NCI-H446 (cell line): ENCODE measurements at regions not wholly inside any gene's neighbourhood (a gene's known extent, or its start where the extent isn't known, plus 50 kb on each side); places are given as distances from the start of the nearest gene placed in this dataset.
A peak's percentile ranks its signal among the peaks of the same experiment; 100 is the strongest.
"Not testable (repeated sequence)": the region's sequence is repeated elsewhere in the genome, so short reads cannot be mapped to it uniquely, and the experiment has no call there.

Source experiments
- DNase-seq, 2 experiments: peaks; one replicate each; lab custom pipeline; 2025; lab: John Stamatoyannopoulos, UW

DNA sequence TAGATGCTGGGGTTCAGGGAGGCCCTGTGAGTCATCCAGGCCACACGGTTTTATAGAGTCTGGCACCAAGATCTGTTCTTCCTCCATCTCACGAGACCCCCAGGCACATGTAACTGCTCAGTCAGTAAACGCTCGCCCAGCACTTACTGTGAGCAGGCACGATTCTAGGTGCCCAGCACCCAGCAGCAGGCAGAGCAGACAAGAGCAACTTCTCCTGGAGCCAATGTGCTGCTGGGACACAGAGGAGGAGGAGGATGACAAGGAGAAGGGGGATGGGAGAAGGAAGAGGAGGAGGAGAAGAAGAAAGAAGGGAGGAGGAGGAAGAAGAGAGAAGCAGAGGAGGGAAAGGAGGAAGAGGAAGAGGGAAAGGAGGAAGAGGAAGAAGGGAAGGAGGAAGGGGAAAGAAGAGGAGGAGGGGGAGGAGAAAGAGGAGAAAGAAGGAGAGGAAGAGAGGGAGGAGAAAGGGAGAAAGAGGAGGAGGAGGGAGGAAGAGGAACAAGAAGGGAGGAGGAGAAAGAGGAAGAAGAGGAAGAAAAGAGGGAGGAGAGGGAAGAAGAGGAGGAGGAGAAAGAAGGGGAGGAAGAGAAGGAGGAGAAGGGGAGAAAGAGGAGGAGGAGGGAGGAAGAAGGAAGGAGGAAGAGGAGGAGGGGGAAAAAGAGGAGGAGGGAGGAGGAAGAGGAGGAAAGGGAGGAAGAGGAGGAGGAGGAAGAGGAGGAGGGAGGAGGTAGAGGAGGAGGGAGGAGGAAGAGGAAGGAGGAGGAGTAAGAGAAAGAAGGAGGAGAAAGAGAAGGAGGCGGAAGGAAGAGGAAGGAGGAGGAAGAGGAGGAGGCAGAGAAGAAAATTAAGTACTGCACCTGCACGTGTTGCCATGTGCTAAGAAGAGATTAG is 77.6 kb upstream of the RTL6 start:
- DNase-seq: no peak

DNA sequence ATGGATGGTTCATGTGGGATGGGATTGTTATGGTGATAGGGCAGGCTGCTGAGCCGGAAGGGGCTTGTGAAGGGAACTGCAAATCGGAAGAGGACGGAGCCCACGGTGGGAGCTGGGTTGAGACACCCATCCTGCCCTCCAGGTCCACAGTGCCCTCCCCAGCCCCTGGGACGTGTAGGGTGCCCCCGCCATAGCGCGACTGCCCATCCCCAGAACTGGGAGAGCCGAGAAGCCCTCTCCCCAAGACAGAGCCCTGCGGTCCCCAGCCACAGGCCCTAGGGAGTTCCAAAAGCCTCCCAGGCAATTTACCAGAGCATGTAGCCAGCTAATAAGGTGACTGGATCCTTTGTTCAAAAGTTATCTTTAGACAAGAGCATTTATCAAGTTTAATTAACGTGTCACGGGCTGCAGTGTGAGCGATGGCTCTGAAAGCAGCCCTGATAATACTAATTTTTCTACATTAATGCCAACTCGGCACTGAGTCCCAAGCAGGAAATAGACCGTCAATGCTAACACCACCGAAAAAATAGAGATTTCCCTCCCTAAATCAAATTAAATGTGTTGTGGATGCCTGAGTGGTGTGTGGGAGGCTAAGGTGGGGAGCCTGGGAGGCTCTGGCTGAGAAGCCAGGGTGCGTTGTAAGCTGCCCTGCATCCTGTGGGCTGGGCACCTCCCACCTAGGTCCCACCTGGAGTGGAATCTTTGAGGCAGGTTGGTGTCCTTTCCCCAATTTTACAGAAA is 76.8 kb upstream of the RTL6 start:
- no peak for DNase-seq

DNA sequence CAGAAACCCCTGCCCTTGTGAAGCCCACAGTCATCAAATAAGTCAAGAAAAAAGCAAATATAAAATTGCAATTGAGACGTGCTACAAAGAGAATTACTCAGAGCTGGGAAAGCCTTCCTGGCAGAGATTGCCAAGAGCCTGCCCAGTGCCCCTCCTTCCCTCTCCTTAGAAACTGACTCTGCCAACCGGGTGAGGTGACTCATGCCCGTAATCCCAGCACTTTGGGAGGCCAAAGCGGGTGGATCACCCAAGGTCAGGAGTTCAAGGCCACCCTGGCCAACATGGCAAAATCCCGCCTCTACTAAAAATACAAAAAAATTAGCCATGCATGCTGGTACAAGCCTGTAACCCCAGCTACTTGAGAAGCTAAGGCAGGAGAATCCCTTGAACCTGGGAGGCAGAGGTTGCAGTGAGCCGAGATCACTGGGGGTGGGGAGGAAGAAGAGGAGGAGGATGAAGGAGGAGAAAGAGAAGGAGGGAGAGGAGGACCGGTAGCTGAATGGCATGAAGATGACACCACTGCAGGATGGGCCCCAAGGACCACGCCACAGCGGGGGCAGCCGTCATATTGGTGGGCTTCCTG is 76.1 kb upstream of the RTL6 start:
- peak in 1 of 2 experiments; percentile 10 for DNase-seq

DNA sequence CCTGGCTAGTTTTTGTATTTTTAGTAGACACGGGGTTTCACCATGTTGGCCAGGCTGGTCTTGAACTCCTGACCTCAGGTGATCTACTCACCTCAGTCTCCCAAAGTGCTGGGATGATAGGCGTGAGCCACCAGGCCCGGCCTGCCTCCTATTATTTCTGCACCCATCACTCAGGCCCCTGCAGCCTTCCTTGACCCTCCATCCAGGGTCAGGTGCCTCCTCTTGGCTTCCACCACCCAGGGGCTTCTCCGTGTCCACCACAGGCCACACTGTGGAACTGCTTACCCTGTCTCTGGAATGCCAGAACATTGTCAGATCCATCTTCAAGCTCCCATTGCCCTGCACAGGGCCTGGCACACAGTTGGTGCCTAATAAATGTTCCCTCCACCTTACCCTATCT is 75.4 kb upstream of the RTL6 start:
- no peak for DNase-seq

DNA sequence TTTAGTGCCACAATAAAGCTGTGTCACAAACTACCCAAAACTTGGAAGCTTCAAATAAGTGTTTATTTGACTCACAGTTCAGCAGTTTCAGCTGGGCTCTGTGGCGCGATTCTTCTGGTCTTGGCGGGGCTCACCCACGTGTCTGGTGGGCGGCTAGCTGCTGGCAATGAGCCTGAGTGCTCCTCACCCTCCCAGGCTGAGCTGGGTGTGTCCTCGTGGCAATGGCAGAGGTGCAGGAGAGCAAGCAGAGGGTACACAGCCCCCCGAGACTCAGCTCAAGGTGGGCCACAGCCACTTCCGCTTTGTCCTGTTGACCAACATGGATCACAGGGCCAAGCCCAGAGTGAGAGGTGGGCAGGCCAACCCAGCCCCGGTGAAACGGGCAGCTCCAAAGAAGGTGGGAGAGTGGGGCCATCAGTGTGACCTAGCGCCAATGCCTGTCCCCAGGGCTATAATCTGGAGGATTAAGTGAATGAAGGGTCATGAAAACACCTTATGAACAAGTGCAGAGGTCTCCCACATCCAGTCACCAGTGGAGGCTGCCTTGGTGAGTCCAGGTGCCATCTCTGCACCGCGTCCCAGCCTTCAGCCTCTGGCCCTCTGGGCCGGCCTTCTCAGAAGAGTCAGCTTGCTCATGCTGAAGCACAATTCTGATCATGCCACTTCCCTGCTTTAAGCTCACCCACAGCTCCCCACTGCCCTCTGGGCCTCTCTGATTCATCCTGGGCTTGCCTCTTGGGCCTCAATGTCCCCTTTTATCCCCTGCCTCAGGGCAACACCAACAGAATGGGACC is 74.6 kb upstream of the RTL6 start:
- no peak for DNase-seq

DNA sequence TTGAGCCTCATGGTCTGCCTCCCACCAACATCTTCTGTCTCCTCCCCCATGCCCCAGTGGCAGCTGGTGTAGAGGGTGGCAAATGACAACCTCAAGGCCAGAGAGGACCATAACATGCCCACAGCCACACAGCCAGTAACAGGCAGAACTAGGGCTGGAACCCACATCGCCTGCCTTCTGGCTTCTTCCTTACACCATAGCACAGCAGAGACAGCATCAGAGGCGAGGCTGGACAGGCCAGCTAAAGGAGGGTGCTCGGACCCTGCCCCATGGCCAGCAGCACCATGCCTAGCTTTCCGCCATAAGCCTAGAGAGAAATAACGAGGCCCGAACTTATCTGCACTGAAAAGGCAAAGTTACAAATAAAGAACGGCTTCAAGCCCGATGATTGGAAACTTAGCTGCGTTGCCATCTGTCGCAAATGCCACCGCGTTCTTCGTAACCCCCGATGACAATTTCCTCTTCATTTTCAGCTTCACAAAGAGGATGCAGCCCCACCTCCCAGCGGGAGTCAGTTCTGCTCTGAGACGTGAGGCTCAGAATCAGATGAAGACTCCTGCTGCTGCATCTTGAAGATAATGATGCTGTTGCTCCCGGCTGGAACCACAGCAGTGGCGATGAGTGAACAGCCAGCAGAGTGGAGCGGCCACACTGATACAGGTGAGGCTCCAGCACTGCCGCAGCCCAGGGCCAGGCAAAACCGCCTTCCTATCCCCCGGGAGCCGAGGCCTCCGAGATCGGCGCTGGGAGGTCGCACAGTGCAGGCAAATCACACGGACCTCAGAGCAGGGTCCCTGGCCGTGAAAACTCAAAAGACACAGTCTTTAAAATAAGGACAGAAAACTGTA is 73.8 kb upstream of the RTL6 start:
- no peak for DNase-seq

DNA sequence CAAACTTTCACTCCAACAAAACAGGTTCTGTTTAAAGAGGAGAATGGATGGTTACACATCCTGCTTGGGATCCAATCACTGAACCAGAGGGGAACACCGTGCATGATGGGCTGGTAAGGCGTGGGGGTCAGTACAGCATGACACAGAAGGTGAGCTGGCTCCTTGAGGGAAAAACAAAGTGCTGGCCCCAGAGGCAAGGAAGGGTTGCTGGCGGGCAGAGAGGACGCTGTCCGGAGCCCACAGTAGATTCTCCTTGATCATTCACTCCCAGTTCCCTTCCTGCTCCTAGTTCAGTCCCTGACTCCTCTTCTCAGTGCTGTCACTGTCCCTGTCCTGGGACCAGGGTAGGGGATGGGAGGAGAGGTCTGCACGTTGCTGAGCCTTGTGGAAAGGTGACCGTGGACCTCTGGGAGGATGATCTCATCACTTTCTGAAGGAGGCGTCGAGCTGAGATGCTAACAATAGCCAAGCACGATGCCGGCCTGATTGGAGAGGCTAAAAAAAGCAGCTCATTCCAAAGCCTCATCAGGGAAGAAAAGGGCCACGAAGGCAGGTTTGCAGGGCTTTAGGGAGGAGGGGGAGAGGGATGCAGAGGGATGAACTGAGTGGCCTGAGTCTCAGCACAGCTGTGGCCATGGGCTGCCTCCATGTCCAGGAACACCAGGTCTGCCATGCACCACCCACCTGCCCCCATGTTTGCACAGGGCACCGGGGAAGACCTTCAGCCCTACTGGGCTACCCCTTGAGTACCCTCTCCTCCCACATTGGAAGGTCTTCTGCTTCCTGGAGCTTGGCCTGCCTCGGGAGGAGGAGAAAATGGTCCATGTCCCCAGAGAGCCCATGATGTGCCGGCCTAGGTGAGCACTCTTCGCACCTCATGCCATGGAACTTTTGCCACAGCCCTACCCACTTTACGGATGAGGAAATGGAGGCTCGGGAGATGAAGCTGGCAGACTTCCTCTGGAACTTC is 72.7 kb upstream of the RTL6 start:
- no peak for DNase-seq

DNA sequence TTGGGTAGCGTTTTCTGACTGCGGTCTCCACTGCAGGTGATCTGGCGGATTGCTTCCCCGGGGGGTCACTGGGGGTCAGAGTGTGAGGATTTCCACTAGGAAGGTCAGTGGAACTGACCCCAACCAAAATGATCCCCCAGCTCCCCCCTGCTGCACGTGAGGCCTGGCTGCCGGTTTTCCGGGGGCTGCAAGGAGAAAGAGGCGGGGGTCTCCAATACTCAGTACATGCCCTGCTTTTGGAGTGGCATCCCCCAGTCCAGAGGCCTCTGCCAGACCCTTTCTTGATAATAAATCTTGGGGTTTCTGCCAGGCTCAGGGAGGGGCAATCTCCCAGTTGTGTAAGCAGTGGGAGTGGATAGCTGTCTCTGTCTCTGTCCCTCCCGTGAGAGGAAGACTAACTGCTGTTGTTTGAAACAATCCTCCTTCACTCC is 71.5 kb upstream of the RTL6 start:
- no peak for DNase-seq

DNA sequence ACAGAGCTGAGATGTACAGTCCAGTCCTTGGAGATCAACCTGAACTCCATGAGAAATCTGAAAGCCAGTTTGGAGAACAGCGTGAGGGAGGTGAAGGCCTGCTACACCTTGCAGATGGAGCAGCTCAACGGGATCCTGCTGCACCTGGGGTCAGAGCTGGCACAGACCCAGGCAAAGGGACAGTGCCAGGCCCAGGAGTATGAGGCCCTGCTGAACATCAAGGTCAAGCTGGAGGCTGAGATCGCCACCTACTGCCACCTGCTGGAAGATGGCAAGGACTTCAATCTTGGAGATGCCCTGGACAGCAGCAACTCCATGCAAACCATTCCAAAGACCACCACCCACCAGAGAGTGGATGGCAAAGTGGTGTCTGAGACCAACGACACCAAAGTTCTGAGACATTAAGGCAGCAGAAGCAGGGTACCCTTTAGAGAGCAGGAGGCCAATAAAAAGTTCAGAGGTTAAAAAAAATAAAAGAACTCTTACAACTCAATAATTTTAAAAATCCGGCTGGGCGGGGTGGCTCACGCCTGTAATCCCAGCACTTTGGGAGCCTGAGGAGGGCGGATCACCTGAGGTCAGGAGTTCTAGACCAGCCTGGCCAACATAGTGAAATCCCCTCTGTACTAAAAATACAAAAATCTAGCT is 69.9 kb upstream of the RTL6 start:
- peak in 1 of 2 experiments; percentile 11 for DNase-seq

DNA sequence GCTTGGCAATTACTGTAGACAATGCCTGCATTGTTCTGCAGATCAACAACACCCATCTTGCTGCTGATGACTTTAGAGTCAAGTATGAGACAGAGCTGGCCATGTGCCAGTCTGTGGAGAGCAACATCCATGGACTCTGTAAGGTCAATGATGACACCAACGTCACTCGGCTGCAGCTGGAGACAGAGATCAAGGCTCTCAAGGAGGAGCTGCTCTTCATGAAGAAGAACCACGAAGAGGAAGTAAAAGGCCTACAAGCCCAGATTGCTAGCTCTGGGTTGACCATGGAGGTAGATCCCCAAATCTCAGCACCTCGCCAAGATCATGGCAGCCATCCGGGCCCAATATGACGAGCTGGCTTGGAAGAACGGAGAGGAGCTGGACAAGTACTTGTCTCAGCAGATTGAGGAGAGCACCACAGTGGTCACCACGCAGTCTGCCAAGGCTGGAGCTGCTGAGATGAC is 69.4 kb upstream of the RTL6 start:
- DNase-seq: not testable (repeated sequence)

DNA sequence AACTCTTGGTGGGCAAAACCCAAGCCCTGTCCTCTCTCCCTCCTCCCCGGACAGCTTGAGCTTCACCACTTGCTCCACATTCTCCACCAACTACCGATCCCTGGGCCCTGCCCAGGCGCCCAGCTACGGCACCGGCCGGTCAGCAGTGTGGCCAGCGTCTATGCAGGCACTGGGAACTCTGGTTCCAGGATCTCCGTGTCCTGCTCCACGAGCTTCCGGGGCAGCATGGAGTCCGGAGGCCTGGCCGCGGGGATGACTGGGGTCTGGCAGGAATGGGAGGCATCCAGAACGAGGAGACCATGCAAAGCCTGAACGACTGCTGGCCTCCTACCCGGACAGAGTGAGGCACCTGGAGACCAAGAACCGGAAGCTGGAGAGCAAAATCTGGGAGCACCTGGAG is 68.9 kb upstream of the RTL6 start:
- no peak for DNase-seq

DNA sequence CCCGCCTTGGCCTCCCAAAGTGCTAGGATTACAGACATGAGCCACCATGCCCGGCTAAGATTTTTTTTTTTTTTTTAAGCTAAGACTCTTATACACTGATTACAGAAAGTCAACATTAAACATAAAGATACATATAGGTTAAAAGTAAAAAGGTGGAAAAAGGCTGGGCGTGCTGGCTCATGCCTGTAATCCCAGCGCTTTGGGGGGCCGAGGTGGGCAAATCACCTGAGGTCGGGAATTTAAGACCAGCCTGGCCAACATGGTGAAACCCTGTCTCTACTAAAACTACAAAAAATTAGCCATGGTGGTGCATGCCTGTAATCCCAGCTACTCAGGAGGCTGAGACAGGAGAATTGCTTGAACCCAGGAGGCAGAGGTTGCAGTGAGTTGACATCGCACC is 64.6 kb upstream of the RTL6 start:
- not testable (repeated sequence) for DNase-seq

DNA sequence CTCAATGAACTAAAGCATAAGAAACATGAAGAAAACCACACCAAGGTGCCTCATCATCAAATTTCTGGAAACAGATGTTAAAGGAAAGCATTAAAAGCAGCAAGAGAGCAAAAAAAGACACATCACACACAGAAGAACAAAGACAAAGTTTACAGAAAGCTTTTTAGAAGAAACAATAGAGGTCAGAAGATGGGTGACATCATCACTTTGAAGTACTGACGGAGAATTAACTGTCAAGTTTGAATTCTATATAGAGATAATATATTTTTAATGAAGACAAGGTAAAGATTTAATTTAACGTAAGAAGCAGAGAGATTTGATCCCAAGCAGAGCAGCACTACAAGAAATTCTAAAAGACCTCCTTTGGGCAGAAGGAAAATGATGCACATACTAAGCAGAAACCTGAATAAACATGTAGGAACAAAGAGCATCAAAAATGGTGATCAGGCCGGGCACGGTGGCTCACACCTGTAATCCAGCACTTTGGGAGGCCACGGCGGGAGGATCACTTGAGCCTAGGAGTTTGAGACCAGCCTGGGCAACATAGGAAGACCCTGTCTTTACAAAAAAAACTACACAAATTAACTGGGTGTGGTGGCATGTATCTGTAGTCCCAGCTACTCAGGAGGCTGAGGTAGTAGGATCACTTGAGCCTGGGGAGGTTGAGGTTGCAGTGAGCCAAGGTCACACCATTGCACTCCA is 63.3 kb upstream of the RTL6 start:
- no peak for DNase-seq

DNA sequence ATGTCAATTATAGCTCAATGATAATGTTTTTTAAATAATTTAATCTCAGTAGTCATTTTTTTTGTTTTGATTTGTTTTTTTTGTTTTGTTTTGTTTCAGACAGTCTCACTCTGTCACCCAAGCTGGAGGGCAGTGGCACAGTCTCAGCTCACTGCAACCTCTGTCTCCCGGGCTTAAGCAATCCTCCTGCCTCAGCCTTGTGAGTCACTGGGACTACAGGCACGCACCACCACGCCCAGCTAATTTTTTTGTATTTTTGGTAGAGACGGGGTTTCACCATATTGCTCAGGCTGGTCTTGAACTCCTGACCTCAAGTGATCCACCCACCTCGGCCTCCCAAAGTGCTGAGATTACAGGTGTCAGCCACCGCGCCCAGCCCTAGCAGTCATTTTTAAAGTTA is 60.6 kb upstream of the RTL6 start:
- not testable (repeated sequence) for DNase-seq

DNA sequence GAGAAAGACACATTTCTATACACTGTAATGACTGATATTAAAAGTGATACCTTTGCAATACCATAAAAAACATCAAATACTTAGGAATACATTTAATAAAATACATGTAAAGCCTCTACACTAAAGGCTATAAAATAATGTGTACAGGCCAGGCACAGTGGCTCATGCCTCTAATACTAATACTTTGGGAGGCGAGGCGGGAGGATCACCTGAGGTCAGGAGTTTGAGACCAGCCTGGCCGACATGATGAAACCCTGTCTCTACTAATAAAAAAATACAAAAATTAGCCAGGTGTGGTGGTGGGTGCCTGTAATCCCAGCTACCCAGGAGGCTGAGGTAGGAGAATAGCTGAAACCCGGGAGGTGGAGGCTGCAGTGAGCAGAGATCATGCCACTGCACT is 59.8 kb upstream of the RTL6 start:
- not testable (repeated sequence) for DNase-seq

DNA sequence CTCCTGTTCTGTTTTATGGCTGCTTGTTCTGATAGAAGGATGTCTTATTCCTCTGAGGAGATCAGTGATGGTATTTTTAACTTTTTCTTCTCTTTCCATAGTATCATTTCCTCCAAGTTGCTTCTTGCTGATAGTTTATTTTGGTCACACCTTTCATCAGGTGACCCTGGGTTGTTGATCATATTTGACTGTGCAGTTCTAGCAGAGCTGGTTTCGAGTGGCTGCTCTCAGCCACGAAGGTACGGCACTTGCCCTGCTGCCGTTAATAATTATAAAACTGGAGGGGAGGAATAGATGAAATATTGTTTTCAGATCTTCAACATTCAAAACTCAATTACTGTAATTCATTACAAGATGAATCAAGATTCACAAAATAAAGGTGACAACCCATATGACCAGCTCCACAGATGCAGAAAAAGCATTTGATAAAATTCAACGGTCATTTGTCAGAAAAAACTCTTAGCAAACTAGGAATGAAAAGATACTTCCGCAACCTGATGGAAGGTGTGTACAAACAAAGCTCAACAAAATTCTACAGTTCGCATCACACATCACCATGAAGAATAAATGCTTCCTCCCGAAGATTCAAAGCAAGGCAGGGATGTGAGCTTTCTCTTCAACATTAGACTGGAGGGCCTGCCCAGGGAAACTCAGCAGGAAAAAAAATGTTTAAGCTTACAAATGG is 59.2 kb upstream of the RTL6 start:
- no peak for DNase-seq

DNA sequence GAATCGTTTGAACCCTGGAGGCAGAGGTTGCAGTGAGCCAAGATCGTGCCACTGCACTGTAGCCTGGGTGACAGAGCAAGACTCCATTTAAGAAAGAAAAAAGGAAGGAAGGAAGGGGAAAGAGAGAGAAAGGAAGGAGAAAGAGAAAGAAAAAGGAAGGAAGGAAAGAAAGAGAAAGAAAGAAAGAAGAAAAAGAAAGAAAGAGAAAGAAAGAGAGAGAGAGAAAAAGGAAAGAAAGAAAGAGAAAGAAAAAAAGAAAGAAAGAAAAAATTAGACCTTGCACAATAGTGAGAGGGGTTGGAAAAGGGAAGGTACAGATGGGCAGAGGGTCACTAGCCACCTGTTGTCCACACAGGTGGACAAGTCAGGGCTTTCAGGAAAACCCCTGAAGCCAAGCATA is 57.6 kb upstream of the RTL6 start:
- no peak for DNase-seq

DNA sequence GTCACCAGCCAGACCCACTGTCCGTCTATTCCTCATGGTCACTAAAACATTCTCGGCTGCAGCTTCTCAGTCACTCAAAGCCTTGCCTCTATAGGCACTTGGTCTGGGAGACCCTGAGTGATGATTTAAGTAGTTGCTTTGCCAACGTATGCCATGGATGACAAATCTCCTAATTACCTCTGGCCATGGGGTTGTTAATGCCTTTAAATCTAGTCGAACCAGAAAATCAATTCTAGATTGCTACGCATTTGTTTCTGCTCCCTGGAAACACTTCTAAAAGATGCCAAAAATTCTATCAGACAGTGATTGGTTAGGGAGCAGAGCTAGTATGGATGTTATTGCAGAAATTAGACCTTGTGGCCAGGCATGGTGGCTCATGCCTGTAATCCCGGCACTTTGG is 57.0 kb upstream of the RTL6 start:
- no peak for DNase-seq
